Spleen (tissue), 7 donors: ENCODE measurements at regions not wholly inside any gene's neighbourhood (a gene's known extent, or its start where the extent isn't known, plus 50 kb on each side); places are given as distances from the start of the nearest gene placed in this dataset.

Source experiments
- CTCF ChIP-seq, 11 experiments: fragments of 200-600 bp in 7 of 11; fragments of 450-650 bp in 4 of 11; sonication (generic) in 4 of 11; IDR thresholded peaks in 8 of 11; conservative IDR thresholded peaks in 3 of 11; 1 replicate in 7 of 11; 2 replicates in 4 of 11; pipeline versions ENCODE4 v1.4.0 to v1.8.0; 2016 to 2021; ENCODE audit warnings: antibody characterized with exemption in 11 of 11, inconsistent platforms in 4 of 11, mild to moderate bottlenecking in 1 of 11
- POLR2A ChIP-seq, 3 donors: fragments of 450-650 bp; IDR thresholded peaks; one replicate each; pipeline ENCODE4 v1.5.1; 2017; ENCODE audit warnings: antibody characterized with exemption in 3 of 3, mild to moderate bottlenecking in 1 of 3
- donor health status: DM: no; HTN: no; CAD: no; lungs with moderate emphysema.
- donor health status: DM: no; HTN: no; CAD: no.
- donor health status: DM: no; HTN: no; CAD: no.

GRCh38 chr3:109548192-109548938, 211.0 kb upstream of the DPPA4 start:
- TF ChIP-seq CTCF (IDR thresholded peaks at IDR 0.05 in 8 of 11, conservative IDR thresholded peaks at IDR 0.05 in 3 of 11) (no peak), POLR2A (IDR thresholded peaks at IDR 0.05) (no peak)
